ENCODE measurements at regions not wholly inside any gene's neighbourhood (a gene's known extent, or its start where the extent isn't known, plus 50 kb on each side); places are given as distances from the start of the nearest gene placed in this dataset.
"Not testable (repeated sequence)": the region's sequence is repeated elsewhere in the genome, so short reads cannot be mapped to it uniquely, and the experiment has no call there.

DNA sequence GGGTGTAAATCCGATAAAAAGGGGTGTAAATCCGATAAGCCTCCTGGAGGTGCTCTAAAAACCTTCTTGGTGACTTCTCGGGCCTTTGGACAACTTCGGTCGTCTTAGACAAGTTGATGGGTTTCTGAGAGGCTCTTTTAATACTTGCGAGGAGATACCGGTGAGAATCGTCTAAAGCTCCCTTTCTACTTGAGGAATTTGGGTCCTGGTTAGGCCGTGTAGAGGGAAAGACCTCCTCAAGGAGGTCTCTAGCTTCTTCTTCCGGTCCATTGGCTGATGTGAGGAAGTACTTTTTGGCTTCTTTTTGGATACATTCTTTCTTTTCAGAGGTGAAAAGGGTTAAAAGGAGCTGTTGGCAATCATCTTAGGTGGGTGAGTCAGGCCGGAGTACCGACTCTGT, 128.5 kb downstream of the ART5 start:
- not testable (repeated sequence) for DNase-seq

DNA sequence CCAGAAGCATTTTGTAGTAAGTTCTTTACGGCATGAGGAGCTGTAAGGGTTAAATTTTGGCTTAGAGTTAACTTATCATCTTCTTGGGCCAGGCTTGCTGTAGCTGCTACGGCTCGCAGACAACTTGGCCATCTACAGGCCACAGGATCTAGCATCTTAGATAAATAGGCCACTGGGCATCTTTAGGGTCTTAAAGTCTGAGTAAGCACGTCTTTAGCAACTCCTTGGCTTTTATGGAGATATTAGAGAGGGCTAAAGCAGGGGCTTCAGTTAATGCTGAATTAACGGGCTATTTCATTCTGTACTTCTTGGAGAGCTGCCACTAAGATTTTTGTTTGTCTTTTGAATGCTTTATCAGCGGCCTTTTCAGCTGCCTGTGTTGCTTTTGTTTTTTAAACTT, 129.0 kb downstream of the ART5 start:
- not testable (repeated sequence) for DNase-seq

DNA sequence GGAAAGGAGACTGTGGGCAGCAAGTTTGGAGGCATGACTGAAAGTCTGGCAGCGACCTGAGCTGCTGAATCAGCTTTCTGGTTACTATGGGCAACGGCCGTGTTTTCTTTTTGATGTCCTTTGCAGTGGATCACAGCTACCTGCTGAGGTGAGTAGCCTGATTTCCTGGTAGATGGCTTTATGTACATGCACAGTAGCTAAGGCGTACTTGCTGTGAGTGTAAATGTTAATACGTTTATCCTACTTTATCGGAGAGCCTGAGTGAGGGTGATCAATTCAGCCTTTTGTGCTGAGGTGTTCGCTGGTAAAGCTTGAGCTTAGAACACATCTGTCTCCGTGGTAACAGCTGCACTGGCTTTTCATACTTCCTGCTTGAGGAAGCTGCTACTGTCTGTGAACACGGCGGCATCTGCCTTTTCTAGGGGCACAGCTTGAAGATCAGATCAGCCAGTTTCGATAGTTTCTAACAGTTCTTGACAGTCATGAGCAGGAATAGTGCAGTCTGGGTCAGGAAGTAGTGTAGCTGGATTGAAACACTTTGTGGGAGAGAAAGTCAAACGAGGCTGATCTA, 129.6 kb downstream of the ART5 start:
- DNase-seq: not testable (repeated sequence)

DNA sequence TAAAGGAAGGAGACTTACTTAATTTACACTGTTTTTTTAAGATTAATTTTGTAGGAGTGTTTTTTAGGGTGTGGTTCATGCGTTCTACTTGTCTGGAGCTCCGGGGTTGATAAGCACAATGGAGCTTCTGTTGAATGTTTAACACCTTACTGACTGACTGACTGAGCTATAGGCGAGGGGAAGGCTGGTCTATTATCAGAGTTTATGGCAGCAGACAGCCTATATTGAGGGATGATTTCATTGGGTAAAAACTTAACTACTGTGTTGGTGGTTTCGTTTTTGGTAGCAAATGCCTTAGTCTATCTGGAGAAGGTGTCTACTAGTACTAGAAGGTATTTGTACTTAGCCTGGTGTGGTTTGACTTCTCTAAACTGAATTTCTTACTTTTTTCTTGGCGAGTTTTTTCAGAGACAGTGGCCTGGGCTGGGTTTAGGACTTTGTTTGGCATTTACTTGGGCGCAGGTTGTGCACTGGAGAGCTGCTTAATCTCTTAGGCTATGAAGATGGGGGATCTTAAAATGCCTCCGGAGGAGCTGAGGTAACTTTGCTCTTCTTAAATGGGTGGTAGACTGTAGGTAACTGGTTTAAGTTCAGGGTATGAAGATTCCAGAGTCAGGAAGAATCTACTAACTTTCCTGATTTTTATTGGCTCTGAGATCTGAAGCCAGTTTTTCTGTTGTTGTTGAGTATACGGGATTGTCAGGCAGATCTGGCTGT, 130.2 kb downstream of the ART5 start:
- not testable (repeated sequence) for DNase-seq

DNA sequence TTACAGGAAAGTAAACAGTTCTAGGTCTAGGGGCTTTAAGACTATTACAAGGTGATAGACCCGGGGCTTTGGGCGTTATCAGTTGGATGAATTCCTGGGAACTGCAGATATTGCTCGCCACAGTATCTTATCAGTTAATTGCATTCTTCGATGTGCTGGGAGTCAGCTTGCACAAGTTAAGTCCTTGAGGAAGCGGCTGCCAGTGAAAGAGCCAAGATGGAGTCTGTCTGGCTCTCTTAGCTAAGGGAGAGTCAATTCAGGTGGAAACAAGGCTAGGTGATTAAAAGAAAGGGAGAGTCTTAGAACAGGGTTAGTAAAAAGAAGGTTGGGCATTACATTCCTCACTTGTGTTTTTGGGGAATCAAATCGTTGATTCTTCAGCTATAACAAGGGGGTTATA, 130.6 kb upstream of the ZNF195 start:
- not testable (repeated sequence) for DNase-seq

DNA sequence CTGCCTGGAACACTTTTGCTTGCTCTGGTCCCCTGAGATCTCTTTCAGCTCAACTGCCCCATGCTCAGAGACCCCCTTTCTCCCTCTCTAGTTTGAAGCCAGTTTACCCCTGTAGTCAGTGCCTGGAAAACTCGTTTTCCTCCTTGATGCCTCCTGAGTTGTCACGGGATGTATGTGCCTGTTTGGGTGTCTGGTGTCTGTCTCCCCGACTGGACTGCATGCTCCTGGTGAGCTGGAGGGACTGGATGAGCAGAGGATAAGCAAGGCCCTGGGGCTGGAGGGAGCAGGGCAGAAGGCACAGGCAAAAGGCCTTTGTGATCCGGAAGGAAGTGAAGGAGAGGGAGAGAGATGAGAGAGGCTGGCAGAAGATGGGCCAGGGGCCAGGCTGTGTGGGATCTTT, 120.3 kb upstream of the ZNF195 start:
- DNase-seq: not testable (repeated sequence)

DNA sequence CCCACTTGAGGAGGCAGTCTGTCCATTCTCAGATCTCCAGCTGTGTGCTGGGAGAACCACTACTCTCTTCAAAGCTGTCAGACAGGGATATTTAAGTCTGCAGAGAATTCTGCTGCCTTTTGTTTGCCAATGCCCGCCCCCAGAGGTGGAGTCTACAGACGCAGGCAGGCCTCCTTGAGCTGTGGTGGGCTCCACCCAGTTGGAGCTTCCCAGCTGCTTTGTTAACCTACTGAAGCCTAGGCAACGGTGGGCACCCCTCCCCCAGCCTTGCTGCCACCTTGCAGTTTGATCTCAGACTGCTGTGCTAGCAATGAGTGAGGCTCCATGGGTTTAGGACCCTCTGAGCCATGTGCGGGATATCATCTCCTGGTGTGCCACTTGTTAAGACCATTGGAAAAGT, 119.4 kb upstream of the ZNF195 start:
- DNase-seq: not testable (repeated sequence)

DNA sequence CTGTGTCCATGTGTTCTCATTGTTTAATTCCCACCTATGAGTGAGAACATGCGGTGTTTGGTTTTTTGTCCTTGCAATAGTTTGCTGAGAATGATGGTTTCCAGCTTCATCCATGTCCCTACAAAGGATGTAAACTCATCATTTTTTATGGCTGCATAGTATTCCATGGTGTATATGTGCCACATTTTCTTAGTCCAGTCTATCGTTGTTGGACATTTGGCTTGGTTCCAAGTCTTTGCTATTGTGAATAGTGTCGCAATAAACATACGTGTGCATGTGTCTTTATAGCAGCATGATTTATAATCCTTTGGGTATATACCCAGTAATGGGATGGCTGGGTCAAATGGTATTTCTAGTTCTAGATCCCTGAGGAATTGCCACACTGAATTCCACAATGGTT, 114.2 kb upstream of the ZNF195 start:
- not testable (repeated sequence) for DNase-seq

DNA sequence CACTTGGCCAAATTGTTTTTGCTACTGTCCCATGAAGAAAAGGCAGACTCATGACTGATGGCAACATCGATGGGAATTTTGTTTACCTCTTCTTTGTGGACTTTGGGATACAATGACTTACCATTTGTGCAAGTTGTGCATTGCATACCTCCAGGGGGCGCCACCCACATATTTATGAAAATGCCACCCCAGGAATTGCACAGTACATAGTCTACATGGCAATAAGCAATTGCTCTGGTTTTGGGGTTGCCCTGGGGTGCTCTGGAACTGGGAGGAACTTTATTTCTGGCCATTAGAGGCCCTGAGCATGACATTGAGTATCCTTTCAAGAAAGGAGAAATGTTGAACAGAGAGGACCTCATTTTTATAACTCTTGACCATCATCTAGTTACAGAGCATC, 109.1 kb upstream of the ZNF195 start:
- DNase-seq: not testable (repeated sequence)

DNA sequence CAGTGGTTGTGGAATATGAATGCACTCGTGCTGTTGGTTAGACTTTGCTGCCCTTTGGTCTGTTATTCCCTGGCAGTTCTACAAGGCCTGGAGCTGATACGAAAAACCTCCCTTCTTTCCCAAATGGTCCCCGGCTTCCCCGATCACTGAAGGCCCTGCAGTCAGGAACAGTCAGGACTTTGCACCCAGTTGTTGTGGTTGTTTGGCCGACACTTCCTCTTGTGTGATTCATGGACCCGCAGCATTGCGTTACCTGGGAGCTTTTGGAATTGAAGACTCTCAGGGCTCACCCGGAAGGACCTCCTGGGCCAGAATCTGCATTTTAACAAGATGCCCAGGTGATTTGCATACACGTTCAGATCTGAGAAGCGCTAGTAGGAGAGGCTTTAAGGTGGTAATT, 106.8 kb upstream of the ZNF195 start:
- not testable (repeated sequence) for DNase-seq

DNA sequence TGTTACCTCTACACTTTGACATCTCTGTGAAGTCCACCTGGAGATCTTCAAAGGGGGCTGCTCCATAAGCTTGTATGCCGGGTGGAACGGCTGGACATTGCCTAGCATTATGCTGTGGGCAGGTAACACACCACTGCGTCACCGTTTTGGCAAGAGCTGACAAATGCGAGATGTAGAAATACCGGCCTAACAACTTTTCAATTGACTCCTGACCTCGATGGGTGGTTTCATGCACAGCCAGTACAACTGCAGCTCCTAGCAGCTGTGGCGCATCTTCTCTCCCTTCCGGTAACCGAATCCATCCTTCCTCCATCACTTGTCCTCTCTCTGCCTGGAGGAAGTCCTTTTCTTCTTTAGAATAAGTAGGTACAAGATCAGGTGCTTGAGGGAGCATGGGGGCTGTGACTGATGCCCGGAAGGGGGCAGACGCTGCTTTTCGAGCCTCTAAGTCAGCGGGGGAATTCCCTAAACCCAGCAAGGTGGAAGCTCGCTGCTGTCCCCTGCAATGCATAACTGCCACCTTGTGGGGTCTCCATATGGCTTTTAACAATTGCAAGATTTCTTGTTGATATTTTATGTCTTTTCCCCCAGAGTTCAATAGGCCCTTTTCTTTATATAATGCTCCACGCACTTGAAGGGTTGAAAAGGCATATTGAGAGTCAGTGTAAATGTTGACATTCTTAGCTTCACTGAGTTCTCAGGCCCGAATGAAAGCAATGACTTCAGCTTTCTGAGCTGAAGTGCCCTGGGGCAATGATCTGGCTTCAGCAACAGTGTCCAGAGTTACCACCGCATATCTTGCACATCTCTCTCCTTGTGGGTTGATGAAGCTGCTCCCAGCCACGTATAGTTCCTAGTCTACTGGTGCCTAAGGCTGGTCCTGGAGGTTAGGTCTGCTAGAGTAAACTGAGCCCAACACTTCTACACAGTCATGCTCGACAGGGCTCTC, 98.3 kb upstream of the ZNF195 start:
- DNase-seq: peak; percentile 27

DNA sequence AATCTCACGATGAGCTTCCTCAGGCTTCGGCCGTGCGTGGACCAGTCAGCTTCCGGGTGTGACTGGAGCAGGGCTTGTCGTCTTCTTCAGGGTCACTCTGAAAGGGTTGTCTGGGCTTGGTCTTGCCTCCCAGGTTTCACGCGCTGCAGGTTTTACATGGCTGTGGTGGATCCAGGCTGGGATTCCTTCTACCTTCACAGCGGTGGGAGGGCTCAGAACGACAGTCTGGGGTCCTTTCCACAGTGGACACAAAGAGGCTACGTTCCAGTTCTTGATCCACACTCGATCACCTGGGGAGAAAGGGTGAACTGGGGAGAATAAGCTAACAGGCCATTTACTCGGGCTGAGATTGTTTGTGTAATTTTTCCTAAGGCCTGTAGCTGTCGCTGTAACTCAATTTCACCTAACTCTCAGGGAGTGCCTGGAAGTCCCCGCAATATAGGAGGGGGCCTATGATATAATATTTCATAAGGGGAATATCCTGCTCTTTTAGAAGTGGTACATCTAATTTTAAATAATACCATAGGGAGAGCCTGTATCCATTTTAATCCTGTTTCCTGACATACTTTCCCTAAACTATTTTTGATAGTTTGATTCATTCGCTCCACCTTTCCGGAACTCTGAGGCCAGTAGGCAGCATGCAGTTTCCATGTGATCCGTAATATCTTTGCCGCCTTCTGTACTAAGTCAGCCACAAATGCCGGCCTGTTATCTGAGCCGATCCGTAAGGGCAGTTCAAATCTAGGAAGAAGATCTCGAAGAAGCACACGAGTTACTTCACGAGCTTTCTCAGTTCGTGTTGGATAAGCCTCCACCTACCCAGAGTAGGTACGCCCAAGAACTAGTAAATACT, 97.4 kb upstream of the ZNF195 start:
- DNase-seq: not testable (repeated sequence)

DNA sequence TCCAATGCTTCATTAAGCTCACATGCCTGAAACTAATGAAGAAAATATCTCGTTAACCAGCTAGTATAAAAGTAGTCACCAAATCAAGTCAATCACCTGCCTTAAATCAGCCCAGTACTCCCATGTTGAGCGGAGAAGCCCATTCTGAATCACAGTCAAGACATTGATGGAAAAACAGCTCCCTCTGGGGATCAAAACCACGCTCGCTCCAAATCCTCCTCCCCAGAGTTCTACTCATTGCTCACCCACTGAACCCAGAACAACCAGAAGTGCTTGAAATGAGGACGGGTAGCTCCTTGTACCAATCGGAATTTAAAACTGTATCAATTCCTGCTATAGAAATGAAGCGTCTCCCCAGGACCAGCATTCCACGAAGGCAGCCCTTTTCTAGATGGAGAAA, 90.0 kb upstream of the ZNF195 start:
- DNase-seq: peak; percentile 6

DNA sequence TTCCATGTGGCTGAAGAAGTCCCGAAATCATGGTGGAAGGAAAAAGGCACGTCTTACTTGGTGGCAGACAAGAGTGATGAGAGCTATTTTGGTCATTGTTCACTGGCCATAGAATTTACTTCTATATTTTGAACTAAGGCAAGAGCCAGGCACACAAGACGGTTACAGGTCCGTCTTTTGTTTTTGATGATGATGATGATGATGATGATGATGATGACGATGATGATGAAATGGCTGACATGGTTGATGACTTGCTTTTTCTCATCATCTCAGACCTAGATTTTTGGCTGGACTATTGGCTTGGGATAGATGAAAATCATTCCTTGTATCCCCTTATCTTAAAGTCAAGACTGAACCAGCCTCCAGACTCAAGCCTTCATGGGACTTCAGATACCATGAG, 88.7 kb upstream of the ZNF195 start:
- not testable (repeated sequence) for DNase-seq

DNA sequence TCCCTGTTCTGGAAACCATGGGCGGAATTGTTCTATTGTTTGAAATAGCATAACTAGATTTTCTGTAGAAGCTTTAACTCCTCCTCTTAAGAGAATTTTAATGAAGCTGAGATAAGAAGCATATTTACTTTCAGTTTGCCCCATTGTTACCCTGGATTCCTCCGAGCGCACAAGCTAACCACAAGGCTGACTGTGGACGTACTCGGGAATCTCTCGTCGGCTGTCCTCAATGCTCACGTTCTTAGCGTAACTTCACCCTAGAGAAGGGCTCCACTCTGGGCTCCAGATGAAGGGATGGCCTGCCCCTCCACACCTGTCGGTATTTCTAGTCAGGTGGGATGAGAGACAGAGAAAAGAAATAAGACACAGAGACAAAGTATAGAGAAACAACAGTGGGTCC, 76.7 kb upstream of the ZNF195 start:
- not testable (repeated sequence) for DNase-seq

DNA sequence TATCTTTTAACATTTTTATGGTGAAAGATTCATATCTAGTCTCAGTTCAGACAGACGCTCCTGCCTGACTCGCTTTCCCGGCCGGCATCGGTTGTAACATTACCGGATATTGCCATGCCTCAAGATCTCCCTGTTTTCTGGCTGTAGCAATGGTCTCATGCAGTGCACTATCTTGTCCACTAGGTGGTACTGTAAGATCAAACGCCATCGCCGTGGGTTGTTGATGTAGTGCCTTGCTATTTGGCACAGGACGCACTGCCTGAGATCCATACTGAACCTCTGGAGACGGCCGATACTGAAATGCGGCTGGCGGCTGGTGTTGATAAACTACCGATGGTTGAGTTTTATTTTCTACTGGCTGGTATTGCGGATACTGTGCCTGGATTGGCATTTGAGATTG, 75.9 kb upstream of the ZNF195 start:
- peak; percentile 8 for DNase-seq

DNA sequence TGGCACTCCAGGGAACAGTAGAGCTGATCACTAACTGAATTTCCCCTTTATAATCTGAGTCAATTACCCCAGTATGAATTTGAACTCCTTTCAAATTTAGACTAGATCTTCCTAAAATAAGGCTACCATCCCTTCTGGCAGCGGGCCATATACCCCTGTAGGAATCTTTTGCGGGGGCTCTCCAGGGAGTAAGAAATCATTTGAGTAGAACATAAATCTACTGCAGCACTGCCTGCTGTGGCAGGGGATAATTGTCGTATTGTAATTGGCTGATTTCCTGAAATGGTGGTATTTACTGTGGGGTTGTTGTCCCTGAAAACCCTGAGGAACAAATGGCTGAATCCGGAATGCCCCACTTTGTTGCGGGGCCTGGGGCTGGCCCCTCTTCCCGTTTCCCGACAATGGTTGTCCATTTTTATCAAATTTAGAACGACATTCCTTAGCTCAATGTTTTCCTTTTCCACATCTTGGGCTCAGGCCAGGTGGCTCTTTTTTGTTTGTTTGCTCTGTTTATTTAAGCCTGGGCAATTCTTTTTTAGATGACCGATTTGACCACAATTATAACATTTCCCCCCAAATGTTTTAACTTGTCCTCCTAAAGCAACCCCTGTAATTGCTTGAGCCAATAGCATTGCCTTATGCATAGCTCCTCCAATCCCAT, 74.8 kb upstream of the ZNF195 start:
- DNase-seq: not testable (repeated sequence)

DNA sequence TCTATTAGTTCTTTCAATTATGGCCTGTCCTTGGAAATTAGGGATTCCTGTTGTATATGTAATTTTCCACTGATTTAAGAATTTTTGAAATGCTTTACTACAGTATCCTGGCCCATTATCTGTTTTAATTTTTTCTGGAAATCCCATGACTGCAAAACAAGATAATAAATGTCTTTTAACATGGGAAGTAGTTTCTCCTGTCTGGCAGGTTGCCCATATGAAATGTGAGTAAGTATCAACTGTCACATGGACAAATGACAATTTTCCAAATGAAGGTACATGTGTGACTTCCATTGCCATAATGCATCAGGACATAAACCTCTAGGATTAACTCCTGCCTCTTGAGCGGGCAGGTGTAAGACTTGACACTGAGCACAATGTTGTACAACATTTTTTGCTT, 71.9 kb upstream of the ZNF195 start:
- DNase-seq: peak; percentile 15

DNA sequence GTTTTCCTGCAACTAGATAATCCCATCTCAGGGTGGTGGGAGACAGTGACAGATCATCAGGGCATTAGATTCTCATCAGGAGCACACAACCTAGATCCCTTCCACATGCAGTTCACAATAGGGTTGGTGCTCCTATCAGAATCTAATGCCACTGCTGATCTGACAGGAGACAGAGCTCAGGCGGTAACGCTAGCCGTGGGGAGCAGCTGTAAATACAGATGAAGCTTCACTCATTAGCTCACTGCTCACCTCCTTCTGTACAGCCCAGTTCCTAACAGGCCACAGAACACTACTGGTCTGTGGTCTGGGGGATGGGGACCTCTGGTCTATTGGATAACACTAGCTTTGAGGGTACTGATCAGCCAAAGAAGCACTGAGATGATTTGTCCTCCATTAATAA, 66.6 kb upstream of the ZNF195 start:
- not testable (repeated sequence) for DNase-seq

DNA sequence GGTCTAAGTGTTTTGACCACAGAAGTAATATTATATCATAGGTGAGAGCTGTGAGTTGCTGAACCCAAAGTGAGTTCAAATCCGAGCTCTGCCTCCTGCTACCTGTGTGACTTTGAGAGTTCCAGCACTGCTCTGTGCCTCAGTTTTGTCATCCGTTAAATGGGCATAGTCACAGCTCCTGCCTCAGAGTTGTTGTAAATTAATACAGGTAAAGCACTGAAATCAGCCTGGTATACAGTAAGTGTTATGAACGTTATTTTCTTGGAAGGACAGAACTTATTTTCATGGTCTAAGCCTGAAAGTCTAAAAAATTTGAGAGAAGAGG, 65.4 kb upstream of the ZNF195 start:
- DNase-seq: not testable (repeated sequence)

DNA sequence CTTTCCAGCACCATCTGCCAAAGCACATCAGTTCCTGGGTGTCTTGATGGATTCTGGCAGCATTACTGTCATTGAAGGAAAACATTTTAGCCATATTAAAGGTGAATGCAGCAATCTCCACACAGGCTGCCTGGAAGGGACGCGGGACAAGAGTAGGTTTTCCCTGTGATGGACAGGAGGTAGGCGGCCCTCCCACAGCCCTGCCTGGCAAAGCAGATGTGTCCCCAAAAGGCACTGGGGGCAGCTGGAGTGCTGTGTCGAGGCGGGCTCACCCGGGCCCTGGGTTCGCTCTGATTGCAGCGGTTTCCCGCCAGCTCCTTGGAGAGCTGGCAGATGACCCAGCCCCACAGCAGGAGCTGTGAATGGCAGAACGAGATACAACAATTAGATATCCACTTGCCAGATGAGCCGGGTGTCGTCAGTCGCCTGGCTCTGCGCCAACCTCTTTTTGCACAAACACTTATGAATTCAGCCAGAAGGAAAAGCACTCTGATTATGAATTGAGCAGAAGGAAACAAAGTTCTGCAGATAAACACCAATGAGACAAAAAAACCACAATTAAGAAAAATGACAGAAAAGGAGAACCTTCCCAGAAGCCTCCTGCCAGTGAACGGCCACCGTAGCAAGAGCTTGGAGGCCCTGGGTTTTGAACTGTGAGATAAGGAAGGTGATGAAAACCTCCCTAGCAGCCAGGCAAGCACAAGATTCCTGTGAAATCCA, 64.9 kb upstream of the ZNF195 start:
- peak; percentile 34 for DNase-seq

DNA sequence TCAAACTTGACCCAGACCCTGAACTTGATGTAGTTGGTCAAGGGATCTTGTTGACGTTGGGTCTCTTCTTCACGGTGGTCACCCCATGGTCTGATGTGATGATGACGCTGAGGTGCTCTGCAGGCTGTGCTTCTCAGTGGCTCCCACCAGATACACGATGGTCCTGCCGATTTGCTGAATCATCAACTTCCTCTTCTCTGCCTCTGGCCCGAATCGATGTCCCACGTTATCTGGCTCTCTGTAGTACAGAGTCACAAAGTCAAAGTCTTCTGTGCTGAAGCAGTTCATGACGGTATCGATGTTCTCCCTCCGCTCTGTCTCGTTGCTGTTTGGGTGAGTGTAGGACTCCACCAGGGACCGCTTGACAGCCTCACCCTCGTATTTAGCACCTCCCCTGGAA, 58.5 kb upstream of the ZNF195 start:
- DNase-seq: not testable (repeated sequence)

All from NCI-H510A treated with DMSO at 0.1 percent for 48 hours (cell line).